Subcutaneous abdominal adipose tissue (tissue), 5 donors: ENCODE measurements at regions not wholly inside any gene's neighbourhood (a gene's known extent, or its start where the extent isn't known, plus 50 kb on each side); places are given as distances from the start of the nearest gene placed in this dataset.

Experiments used
- H3K27ac ChIP-seq: one replicate; pipeline ENCODE4 v1.7.0; 2013; ENCODE audit warnings: low read depth, mild to moderate bottlenecking, inconsistent platforms, low read length, moderate library complexity
- H3K27me3 ChIP-seq, 5 donors: one replicate each; pipeline ENCODE4 v1.7.0; 2013; ENCODE audit warnings: low read length in 5 of 5, inconsistent platforms in 1 of 5; ENCODE audit not compliant: control insufficient read depth in 5 of 5, insufficient read depth in 4 of 5
- H3K36me3 ChIP-seq, 5 donors: one replicate each; pipeline ENCODE4 v1.7.0; 2013; ENCODE audit warnings: low read length in 5 of 5; ENCODE audit not compliant: control insufficient read depth in 5 of 5, insufficient read depth in 5 of 5
- H3K4me1 ChIP-seq, 5 donors: one replicate each; pipeline ENCODE4 v1.7.0; 2013; ENCODE audit warnings: low read length in 5 of 5, mild to moderate bottlenecking in 3 of 5, moderate library complexity in 1 of 5; ENCODE audit not compliant: control insufficient read depth in 5 of 5, insufficient read depth in 5 of 5
- H3K4me3 ChIP-seq, 5 donors: one replicate each; pipeline ENCODE4 v1.7.0; 2013; ENCODE audit warnings: low read length in 5 of 5, low read depth in 1 of 5
- H3K9ac ChIP-seq, 5 donors: one replicate each; pipeline ENCODE4 v1.7.0; 2013; ENCODE audit warnings: low read length in 5 of 5, mild to moderate bottlenecking in 4 of 5, moderate library complexity in 3 of 5
- H3K9me3 ChIP-seq, 5 donors: one replicate each; pipeline ENCODE4 v1.7.0; 2013; ENCODE audit warnings: low read length in 5 of 5; ENCODE audit not compliant: control insufficient read depth in 5 of 5
- donor health status: healthy.
- donor health status: healthy.
- donor health status: healthy.
- donor health status: healthy.
- donor health status: healthy.

DNA sequence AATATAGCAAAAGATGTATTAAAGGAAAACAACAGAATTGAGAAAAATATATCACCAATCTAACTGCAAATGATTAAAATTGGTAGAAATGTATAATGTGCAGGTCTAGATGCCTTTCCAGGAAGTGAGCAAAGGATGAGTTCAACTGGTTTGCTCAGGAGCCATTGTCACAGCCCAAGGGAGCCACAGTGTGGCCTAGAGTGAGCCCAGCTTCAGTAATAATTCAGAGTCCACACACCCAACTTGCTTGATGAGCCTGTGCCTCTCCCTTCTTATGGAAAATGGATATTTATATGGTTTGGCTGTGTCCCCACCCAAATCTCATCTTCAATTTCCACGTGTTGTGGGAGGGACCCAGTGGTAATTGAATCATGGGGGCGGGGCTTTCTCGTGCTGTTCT, 92.2 kb upstream of the ASAP2 start:
- no peaks in the 10 kb centered on the region for H3K36me3 ChIP-seq
- H3K27me3 ChIP-seq = peaks cover 0 to 3% (median 0%) of the 10 kb centered on the region in 5 donors
- H3K4me3 ChIP-seq = no peak overlapping the region
- H3K9ac ChIP-seq = no peak overlapping the region
- H3K27ac ChIP-seq = no peak overlapping the region
- peaks cover 0 to 3% (median 0%) of the 10 kb centered on the region in 5 donors for H3K9me3 ChIP-seq
- no peaks in the 10 kb centered on the region for H3K4me1 ChIP-seq

GRCh38 chr2:9113916-9114315, 92.7 kb upstream of the ASAP2 start:
- Histone ChIP-seq H3K36me3 (no peaks in the 10 kb centered on the region), H3K27ac (no peak overlapping the region), H3K4me3 (no peak overlapping the region), H3K4me1 (no peaks in the 10 kb centered on the region), H3K9me3 (peaks cover 0 to 3% (median 0%) of the 10 kb centered on the region in 5 donors), H3K27me3 (peaks cover 0 to 3% (median 0%) of the 10 kb centered on the region in 5 donors), H3K9ac (no peak overlapping the region)

GRCh38 chr2:9113262-9113661, 93.3 kb upstream of the ASAP2 start:
- Histone ChIP-seq H3K4me1 (no peaks in the 10 kb centered on the region), H3K27me3 (peaks cover 0 to 3% (median 0%) of the 10 kb centered on the region in 5 donors), H3K27ac (no peak overlapping the region), H3K9me3 (peaks cover 0 to 3% (median 0%) of the 10 kb centered on the region in 5 donors), H3K36me3 (no peaks in the 10 kb centered on the region), H3K9ac (no peak overlapping the region), H3K4me3 (no peak overlapping the region)

DNA sequence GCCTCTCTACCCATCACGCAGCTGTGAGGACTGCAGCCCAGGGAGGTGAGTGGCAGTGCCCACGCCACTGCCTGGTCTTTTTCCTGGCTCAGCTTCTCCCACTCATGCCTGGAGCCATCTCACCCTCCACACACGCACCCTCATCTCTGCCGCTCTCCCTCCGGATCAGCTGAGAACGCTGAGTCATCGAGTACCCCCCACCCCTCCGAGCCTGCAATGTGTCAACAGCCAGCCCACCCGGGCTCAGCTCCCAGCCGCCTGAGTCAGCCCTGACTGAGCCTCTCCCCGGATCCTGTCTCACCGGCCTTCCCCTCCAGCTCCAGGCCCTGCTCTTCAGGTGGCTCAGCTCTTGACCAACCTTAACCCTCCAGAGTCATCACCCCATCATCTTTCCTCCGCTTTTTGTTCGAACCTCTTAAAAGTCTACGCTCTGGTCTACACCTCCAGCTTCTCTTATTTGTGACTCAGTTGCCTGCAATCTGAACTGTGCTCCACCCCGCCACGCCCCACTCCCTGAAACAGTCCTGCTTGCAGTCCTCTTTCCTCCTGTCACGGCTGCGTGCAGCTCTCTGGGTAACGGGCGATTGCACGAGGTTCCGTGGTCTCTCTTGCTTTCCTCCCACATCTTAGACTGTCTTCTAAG, 94.4 kb upstream of the ASAP2 start:
- no peak overlapping the region for H3K9ac ChIP-seq
- H3K27ac ChIP-seq = no peak overlapping the region
- H3K9me3 ChIP-seq = peaks cover 0 to 3% (median 0%) of the 10 kb centered on the region in 5 donors
- H3K4me3 ChIP-seq = no peak overlapping the region
- no peaks in the 10 kb centered on the region for H3K36me3 ChIP-seq
- H3K4me1 ChIP-seq = peaks cover 0 to 8% (median 0%) of the 10 kb centered on the region in 5 donors
- H3K27me3 ChIP-seq = peaks cover 0 to 3% (median 0%) of the 10 kb centered on the region in 5 donors

DNA sequence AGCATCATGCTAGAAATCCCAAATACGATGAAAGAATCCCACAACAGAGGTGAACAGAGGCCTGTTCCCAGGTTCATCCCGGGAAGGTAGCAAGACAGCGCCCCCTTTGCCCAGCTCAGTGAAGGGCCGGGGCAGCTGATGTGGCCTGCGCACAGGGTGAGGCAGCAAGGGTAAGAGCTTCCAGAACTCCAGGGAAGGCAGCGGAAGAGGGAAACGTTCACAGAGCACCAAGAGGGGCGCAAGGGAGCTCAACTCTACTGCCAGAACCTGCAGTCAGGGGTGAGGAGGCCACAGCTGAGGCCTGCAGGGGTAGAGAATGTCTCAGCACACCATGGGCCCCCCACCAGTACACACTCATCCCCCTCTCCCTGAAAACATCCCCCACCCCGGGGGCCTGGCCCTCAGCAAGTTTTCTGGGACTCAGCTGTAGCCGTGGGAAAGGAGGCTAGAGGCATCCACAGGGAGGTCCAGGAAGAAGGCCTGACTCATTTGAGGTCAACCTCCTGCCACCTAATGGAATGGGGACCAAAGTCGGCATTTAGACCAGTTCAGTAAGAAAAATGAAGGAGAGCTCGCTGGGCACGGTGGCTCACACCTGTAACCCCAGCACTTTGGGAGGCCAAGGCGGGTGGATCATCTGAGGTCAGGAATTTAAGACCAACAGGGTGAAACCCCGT, 95.6 kb upstream of the ASAP2 start:
- Histone ChIP-seq H3K4me3 (no peak overlapping the region), H3K36me3 (no peaks in the 10 kb centered on the region), H3K27me3 (peaks cover 0 to 3% (median 0%) of the 10 kb centered on the region in 5 donors), H3K9me3 (peaks cover 0 to 3% (median 0%) of the 10 kb centered on the region in 5 donors), H3K27ac (no peak overlapping the region), H3K4me1 (peaks cover 0 to 18% (median 3%) of the 10 kb centered on the region in 5 donors), H3K9ac (no peak overlapping the region)

- Histone ChIP-seq H3K4me1 (peaks cover 0 to 24% (median 3%) of the 10 kb centered on the region in 5 donors), H3K27ac (no peak overlapping the region), H3K9me3 (peaks cover 0 to 3% (median 0%) of the 10 kb centered on the region in 5 donors), H3K4me3 (no peak overlapping the region), H3K36me3 (no peaks in the 10 kb centered on the region), H3K27me3 (peaks cover 0 to 3% (median 0%) of the 10 kb centered on the region in 5 donors), H3K9ac (no peak overlapping the region)
Observed at GRCh38 chr2:9110346-9110884, 96.2 kb upstream of the ASAP2 start.

- no peak overlapping the region for H3K4me3 ChIP-seq
- no peak overlapping the region for H3K9ac ChIP-seq
- no peak overlapping the region for H3K27ac ChIP-seq
- peaks cover 0 to 3% (median 0%) of the 10 kb centered on the region in 5 donors for H3K27me3 ChIP-seq
- H3K36me3 ChIP-seq = no peaks in the 10 kb centered on the region
- H3K9me3 ChIP-seq = no peaks in the 10 kb centered on the region
- peaks cover 0 to 24% (median 3%) of the 10 kb centered on the region in 5 donors for H3K4me1 ChIP-seq
Observed at GRCh38 chr2:9109871-9110270, 96.7 kb upstream of the ASAP2 start.

DNA sequence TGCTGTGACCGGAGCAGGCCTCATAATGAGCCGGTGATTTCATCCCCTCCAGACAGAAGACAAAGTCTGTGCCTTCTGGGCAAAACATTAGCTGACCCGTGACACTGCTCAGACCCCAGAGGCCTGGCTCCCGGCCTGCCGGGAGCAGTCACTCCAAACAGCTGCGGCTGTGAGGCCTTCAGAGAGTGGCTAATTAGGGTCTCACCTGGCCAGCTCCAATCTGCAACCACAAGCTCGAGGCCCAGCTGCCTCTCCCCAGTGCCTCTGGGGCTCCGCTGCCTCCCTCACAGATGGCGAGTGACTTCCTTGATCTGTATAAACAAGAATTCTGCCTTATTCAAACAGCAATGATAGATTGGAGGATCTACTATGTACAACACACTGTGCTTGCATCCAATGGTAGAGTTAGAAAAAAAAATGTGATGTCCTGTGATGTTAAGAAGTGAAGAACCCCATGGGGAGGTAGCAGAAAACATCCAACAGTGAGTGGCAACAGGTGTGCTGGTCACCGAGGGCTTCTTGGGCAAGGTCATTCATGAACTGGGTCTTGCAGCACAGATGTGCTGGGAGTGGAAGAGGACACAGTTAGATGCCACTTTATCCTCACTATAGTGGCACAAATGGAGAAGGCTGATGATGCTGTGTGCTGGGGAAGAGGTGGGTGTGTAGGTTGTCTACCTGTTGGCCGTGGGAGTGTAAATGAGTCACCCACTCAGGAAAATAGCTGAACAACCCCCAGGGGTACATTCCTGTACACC, 98.2 kb upstream of the ASAP2 start:
- H3K27me3 ChIP-seq = peaks cover 0 to under 1% (median 0%) of the 10 kb centered on the region in 5 donors
- peaks cover 0 to 24% (median 3%) of the 10 kb centered on the region in 5 donors for H3K4me1 ChIP-seq
- no peak overlapping the region for H3K27ac ChIP-seq
- no peak overlapping the region for H3K9ac ChIP-seq
- H3K9me3 ChIP-seq = no peaks in the 10 kb centered on the region
- H3K36me3 ChIP-seq = no peaks in the 10 kb centered on the region
- H3K4me3 ChIP-seq = no peak overlapping the region

DNA sequence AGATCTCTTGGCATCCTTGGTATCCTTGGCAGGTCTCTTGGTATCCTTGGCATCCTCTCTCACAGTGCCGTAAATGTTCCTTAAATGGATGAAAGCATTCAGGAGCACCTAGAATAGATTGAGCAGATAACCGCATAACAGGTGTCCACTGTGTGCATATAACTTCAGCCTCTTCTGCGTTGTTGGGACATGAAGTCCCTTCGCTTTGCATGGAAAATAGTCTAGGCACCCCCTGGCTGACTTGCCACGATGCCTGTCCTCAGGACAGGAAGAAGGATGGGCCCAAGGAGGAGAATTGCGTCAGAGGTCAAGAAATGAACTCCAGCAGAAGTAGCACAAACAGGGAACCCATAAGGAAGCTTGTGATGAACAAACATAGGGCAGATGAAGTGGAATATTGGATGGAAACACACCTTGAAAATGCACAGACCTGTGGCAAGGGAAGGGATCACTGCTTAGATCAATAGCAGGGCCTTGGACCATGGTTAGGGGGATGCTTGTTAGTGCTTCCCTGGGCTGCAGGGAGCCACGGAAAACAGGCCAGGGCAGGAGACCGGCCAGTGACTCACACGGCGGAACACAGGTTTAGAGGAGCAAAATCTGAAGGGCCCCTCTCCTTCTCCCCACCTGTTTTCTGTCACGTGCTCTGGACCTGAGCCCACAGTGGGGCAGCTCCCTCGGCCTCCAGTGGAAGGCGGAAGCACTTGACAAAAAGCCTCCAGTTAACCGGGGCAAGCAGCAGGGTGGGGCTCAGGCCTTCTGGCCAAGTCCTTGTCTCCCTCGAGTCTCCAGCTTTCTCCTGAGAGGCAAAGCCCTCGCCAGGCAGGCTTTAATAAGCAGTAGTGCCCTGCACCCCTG, 99.2 kb upstream of the ASAP2 start:
- no peaks in the 10 kb centered on the region for H3K36me3 ChIP-seq
- no peak overlapping the region for H3K27ac ChIP-seq
- no peak overlapping the region for H3K4me3 ChIP-seq
- no peaks in the 10 kb centered on the region for H3K27me3 ChIP-seq
- no peaks in the 10 kb centered on the region for H3K9me3 ChIP-seq
- H3K9ac ChIP-seq = no peak overlapping the region
- H3K4me1 ChIP-seq = peaks cover 0 to 24% (median 3%) of the 10 kb centered on the region in 5 donors
